RWPE2 (cell line): ENCODE measurements at regions not wholly inside any gene's neighbourhood (a gene's known extent, or its start where the extent isn't known, plus 50 kb on each side); places are given as distances from the start of the nearest gene placed in this dataset.
"Not testable (repeated sequence)": the region's sequence is repeated elsewhere in the genome, so short reads cannot be mapped to it uniquely, and the experiment has no call there.

Source experiments
- ATAC-seq: fragments of 200-7000 bp; cut with Tn5 transposase; 3 replicates; pipeline ENCODE4 v1.9.1; 2021; ENCODE audit warnings: low read depth
- DNase-seq: peaks from one replicate; pipeline ENCODE4 v3.0.0-alpha.2; 2020; ENCODE audit warnings: low spot score
- H3K27ac ChIP-seq: fragments of 450-650 bp; 2 replicates; pipeline ENCODE4 v1.5.1; 2017; ENCODE audit warnings: mild to moderate bottlenecking; ENCODE audit not compliant: poor library complexity, severe bottlenecking
- H3K27me3 ChIP-seq: fragments of 250-450 bp; sonication (Bioruptor Pico); 2 replicates; pipeline ENCODE4 v1.5.1; 2021; ENCODE audit warnings: mild to moderate bottlenecking, moderate library complexity; ENCODE audit not compliant: insufficient read depth, poor library complexity, severe bottlenecking
- H3K36me3 ChIP-seq: fragments of 250-450 bp; sonication (Bioruptor Pico); 2 replicates; pipeline ENCODE4 v1.5.1; 2020; ENCODE audit warnings: low read depth, mild to moderate bottlenecking, moderate library complexity
- H3K4me1 ChIP-seq: fragments of 250-450 bp; sonication (Bioruptor Pico); 2 replicates; pipeline ENCODE4 v1.5.1; 2021; ENCODE audit warnings: mild to moderate bottlenecking, moderate library complexity; ENCODE audit not compliant: insufficient read depth, poor library complexity, severe bottlenecking
- H3K4me3 ChIP-seq: fragments of 250-450 bp; sonication (Bioruptor Pico); 2 replicates; pipeline ENCODE4 v1.5.1; 2021; ENCODE audit warnings: mild to moderate bottlenecking, moderate library complexity; ENCODE audit not compliant: severe bottlenecking
- H3K9me3 ChIP-seq: fragments of 250-450 bp; sonication (Bioruptor Pico); 2 replicates; pipeline ENCODE4 v1.5.1; 2021; ENCODE audit warnings: mild to moderate bottlenecking, moderate library complexity; ENCODE audit not compliant: severe bottlenecking
- CTCF ChIP-seq: fragments of 450-650 bp; IDR thresholded peaks from one replicate; pipeline ENCODE4 v1.5.1; 2017; ENCODE audit warnings: mild to moderate bottlenecking, moderate library complexity; ENCODE audit not compliant: poor library complexity, severe bottlenecking

- no peaks in the 10 kb centered on the region for H3K27me3 ChIP-seq
- DNase-seq (no peak), ATAC-seq (no peak)
- H3K4me3 ChIP-seq = no peak overlapping the region
- no peaks in the 10 kb centered on the region for H3K4me1 ChIP-seq
- H3K9me3 ChIP-seq = no peaks in the 10 kb centered on the region
- TF ChIP-seq CTCF = no peak
- no peak overlapping the region for H3K27ac ChIP-seq
- H3K36me3 ChIP-seq = no peaks in the 10 kb centered on the region
These were observed 136.1 kb downstream of the VSIG4 start for GRCh38 chrX:65903750-65904149.

GRCh38 chrX:65902011-65902410, 137.9 kb downstream of the VSIG4 start:
- Histone ChIP-seq H3K9me3 (no peaks in the 10 kb centered on the region), H3K4me1 (no peaks in the 10 kb centered on the region), H3K36me3 (no peaks in the 10 kb centered on the region), H3K27me3 (no peaks in the 10 kb centered on the region), H3K4me3 (no peak overlapping the region), H3K27ac (no peak overlapping the region)
- no peak for TF ChIP-seq CTCF
- DNase-seq = no peak
- no peak for ATAC-seq

- H3K4me3 ChIP-seq = no peak overlapping the region
- no peaks in the 10 kb centered on the region for H3K9me3 ChIP-seq
- no peaks in the 10 kb centered on the region for H3K4me1 ChIP-seq
- H3K27me3 ChIP-seq = no peaks in the 10 kb centered on the region
- H3K27ac ChIP-seq = no peak overlapping the region
- ATAC-seq (no peak), DNase-seq (no peak)
- H3K36me3 ChIP-seq = no peaks in the 10 kb centered on the region
- TF ChIP-seq CTCF = no peak
These were observed 138.7 kb downstream of the VSIG4 start for GRCh38 chrX:65900850-65901844.

- Histone ChIP-seq H3K4me1 (no peaks in the 10 kb centered on the region), H3K4me3 (no peak overlapping the region), H3K27ac (no peak overlapping the region), H3K27me3 (no peaks in the 10 kb centered on the region), H3K36me3 (no peaks in the 10 kb centered on the region), H3K9me3 (no peaks in the 10 kb centered on the region)
- no peak for TF ChIP-seq CTCF
- ATAC-seq (no peak), DNase-seq (no peak)
These were observed 145.7 kb downstream of the VSIG4 start for GRCh38 chrX:65894133-65894532.

GRCh38 chrX:65891817-65892216, 148.1 kb downstream of the VSIG4 start:
- H3K27me3 ChIP-seq, H3K36me3 ChIP-seq, ATAC-seq, H3K4me1 ChIP-seq, H3K4me3 ChIP-seq, H3K9me3 ChIP-seq, H3K27ac ChIP-seq, DNase-seq: not testable (repeated sequence)

- not testable (repeated sequence) for DNase-seq, ATAC-seq, H3K4me1 ChIP-seq, H3K27ac ChIP-seq, H3K9me3 ChIP-seq, H3K27me3 ChIP-seq, H3K4me3 ChIP-seq, H3K36me3 ChIP-seq
These were observed 151.7 kb downstream of the VSIG4 start for GRCh38 chrX:65888150-65888549.
